ENCODE measurements at regions not wholly inside any gene's neighbourhood (a gene's known extent, or its start where the extent isn't known, plus 50 kb on each side); places are given as distances from the start of the nearest gene placed in this dataset.

- TF ChIP-seq ZNF274 (IDR thresholded peaks at IDR 0.05; ENCODE audit: low read depth, low read length) (no peak), SUZ12 (IDR thresholded peaks at IDR 0.05; ENCODE audit: extremely low read depth, insufficient read depth, insufficient read length) (no peak), YY1 (IDR thresholded peaks at IDR 0.05; ENCODE audit: insufficient read depth, insufficient read length) (no peak)
These were observed 1124.0 kb downstream of the GRIK2 start for GRCh38 chr6:102517506-102517905.
